ENCODE measurements at regions not wholly inside any gene's neighbourhood (a gene's known extent, or its start where the extent isn't known, plus 50 kb on each side); places are given as distances from the start of the nearest gene placed in this dataset.
A peak's percentile ranks its signal among the peaks of the same experiment; 100 is the strongest.

- TF ChIP-seq FOXP2 (optimal IDR thresholded peaks at IDR 0.05; ENCODE audit: borderline replicate concordance, extremely low read depth, extremely low read length, insufficient read depth): no peak
- TF ChIP-seq TAF1 (IDR thresholded peaks at IDR 0.05; ENCODE audit: borderline replicate concordance, insufficient read depth, low read length): no peak; the same call in 1 of the 2 replicates
- no peak for TF ChIP-seq SIN3A (IDR thresholded peaks at IDR 0.05; ENCODE audit: borderline replicate concordance, insufficient read depth, low read length)
- no peak for TF ChIP-seq REST (IDR thresholded peaks at IDR 0.05; ENCODE audit: insufficient read depth in 1 of 2, low read depth in 2 of 2, low read length in 2 of 2)
- TF ChIP-seq POLR2AphosphoS5 (IDR thresholded peaks at IDR 0.05; ENCODE audit: low read depth, low read length): no peak
Observed at GRCh38 chr7:94297397-94297838, 97.3 kb upstream of the COL1A2 start.

- TF ChIP-seq TAF1 (IDR thresholded peaks at IDR 0.05; ENCODE audit: borderline replicate concordance, insufficient read depth, low read length) (no peak), REST (IDR thresholded peaks at IDR 0.05; ENCODE audit: insufficient read depth in 1 of 2, low read depth in 2 of 2, low read length in 2 of 2) (no peak), SIN3A (IDR thresholded peaks at IDR 0.05; ENCODE audit: borderline replicate concordance, insufficient read depth, low read length) (no peak), POLR2AphosphoS5 (IDR thresholded peaks at IDR 0.05; ENCODE audit: low read depth, low read length) (no peak), FOXP2 (optimal IDR thresholded peaks at IDR 0.05; ENCODE audit: borderline replicate concordance, extremely low read depth, extremely low read length, insufficient read depth) (no peak)
Observed at GRCh38 chr7:94298943-94299342, 95.8 kb upstream of the COL1A2 start.

- TF ChIP-seq SIN3A (IDR thresholded peaks at IDR 0.05; ENCODE audit: borderline replicate concordance, insufficient read depth, low read length): peak; percentile 32; the same call in 1 of the 2 replicates
- TF ChIP-seq TAF1 (IDR thresholded peaks at IDR 0.05; ENCODE audit: borderline replicate concordance, insufficient read depth, low read length): no peak
- TF ChIP-seq POLR2AphosphoS5 (IDR thresholded peaks at IDR 0.05; ENCODE audit: low read depth, low read length): no peak
Observed at GRCh38 chr7:94300176-94300835, 94.4 kb upstream of the COL1A2 start.

- TF ChIP-seq SIN3A (IDR thresholded peaks at IDR 0.05; ENCODE audit: borderline replicate concordance, insufficient read depth, low read length) (peak; percentile 26; the same call in 1 of the 2 replicates), TAF1 (IDR thresholded peaks at IDR 0.05; ENCODE audit: borderline replicate concordance, insufficient read depth, low read length) (no peak), REST (IDR thresholded peaks at IDR 0.05; ENCODE audit: insufficient read depth in 1 of 2, low read depth in 2 of 2, low read length in 2 of 2) (no peak; a peak in 1 of 4 replicates), FOXP2 (optimal IDR thresholded peaks at IDR 0.05; ENCODE audit: borderline replicate concordance, extremely low read depth, extremely low read length, insufficient read depth) (peak; percentile 40), POLR2AphosphoS5 (IDR thresholded peaks at IDR 0.05; ENCODE audit: low read depth, low read length) (peak; percentile 20; the same call in 1 of the 2 replicates)
Observed at GRCh38 chr7:94301024-94301586, 93.6 kb upstream of the COL1A2 start.

GRCh38 chr7:94303118-94303517 lies 91.6 kb upstream of the COL1A2 start:
- TF ChIP-seq FOXP2 (optimal IDR thresholded peaks at IDR 0.05; ENCODE audit: borderline replicate concordance, extremely low read depth, extremely low read length, insufficient read depth) (no peak), SIN3A (IDR thresholded peaks at IDR 0.05; ENCODE audit: borderline replicate concordance, insufficient read depth, low read length) (no peak), REST (IDR thresholded peaks at IDR 0.05; ENCODE audit: insufficient read depth in 1 of 2, low read depth in 2 of 2, low read length in 2 of 2) (no peak)

All from PFSK-1 (cell line).